GM23338 (cell line): ENCODE measurements at regions not wholly inside any gene's neighbourhood (a gene's known extent, or its start where the extent isn't known, plus 50 kb on each side); places are given as distances from the start of the nearest gene placed in this dataset.

Experiments used
- CTCF ChIP-seq, 2 experiments: fragments of 200-600 bp in 1 of 2; sonication (generic) in 1 of 2; conservative IDR thresholded peaks; 2 replicates each; pipeline versions ENCODE4 v1.5.1 to v1.6.1; 2016 to 2017; ENCODE audit warnings: antibody characterized with exemption in 2 of 2, low read depth in 2 of 2, mild to moderate bottlenecking in 2 of 2, moderate library complexity in 1 of 2
- EZH2 ChIP-seq: fragments of 200-600 bp; sonication (generic); IDR thresholded peaks from one replicate; pipeline ENCODE4 v1.8.0; 2017; ENCODE audit warnings: antibody characterized with exemption, mild to moderate bottlenecking, low read depth; ENCODE audit not compliant: unreplicated experiment
- POLR2AphosphoS5 ChIP-seq: IDR thresholded peaks from 2 replicates; pipeline ENCODE4 v1.6.1; 2016; ENCODE audit warnings: antibody characterized with exemption, low read depth

DNA sequence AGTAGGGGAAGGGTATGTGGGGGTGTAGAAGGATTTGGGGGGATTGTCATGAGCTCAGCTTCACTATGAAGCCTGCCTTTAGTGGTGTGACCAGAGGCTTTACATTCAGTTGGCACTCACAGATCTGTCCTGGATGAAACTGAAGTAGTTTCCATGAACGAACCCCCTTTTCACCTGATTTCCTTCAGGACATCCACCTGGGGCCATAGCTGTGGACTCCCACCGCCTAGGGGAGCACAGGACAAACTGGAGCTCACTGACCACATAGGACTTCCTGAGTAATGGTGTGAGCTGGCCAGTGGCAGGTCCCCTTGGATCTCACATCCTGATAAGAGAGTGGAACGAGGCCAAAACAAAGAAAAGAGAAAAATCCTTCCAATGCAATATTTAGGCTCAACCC is 54.1 kb downstream of the MRPL57 start:
- TF ChIP-seq CTCF (conservative IDR thresholded peaks at IDR 0.05; ENCODE audit: low read depth in 2 of 2) (no peak), POLR2AphosphoS5 (no peak), EZH2 (no peak)
